ENCODE measurements at regions not wholly inside any gene's neighbourhood (a gene's known extent, or its start where the extent isn't known, plus 50 kb on each side); places are given as distances from the start of the nearest gene placed in this dataset.

- H3K79me2 ChIP-seq (ENCODE audit: low read length): no peaks in the 10 kb centered on the region
- H3K9me2 ChIP-seq (replicated peaks; ENCODE audit: low read length): no peaks in the 10 kb centered on the region
- H3K27me3 ChIP-seq (ENCODE audit: low read length): no peaks in the 10 kb centered on the region
- H4K20me1 ChIP-seq (ENCODE audit: low read length): no peaks in the 10 kb centered on the region
- H3K9me3 ChIP-seq (ENCODE audit: low read length): no peaks in the 10 kb centered on the region
- no peak overlapping the region for H3K9ac ChIP-seq (ENCODE audit: low read length)
- H3K4me2 ChIP-seq (ENCODE audit: low read length): no peak overlapping the region
- H2AFZ ChIP-seq (ENCODE audit: low read length): no peak overlapping the region
- ChIA-PET POLR2A (ENCODE audit: unreplicated experiment) (no interaction called here), CTCF (no interaction called here)
- H3K36me3 ChIP-seq (ENCODE audit: low read depth, low read length): no peaks in the 10 kb centered on the region
- DNase-seq (peak; percentile 36), ATAC-seq (peak; percentile 29; the same call in 1 of the 2 replicates)
- TF ChIP-seq EZH2phosphoT487 (IDR thresholded peaks at IDR 0.05; ENCODE audit: borderline replicate concordance, low read length) (no peak), CTCF (conservative IDR thresholded peaks at IDR 0.05; ENCODE audit: low read depth, low read length) (no peak), EZH2 (IDR thresholded peaks at IDR 0.05; ENCODE audit: low read length, unreplicated experiment) (no peak)
- intact Hi-C loops (cut with micrococcal nuclease): loop anchor here (2.0 kb wide), 1 partner anchor 13 kb away; no protein-coding TSS in a partner anchor
- peaks cover 3% of the 10 kb centered on the region; the same call in 1 of the 2 replicates for H3K4me1 ChIP-seq (ENCODE audit: insufficient read depth, low read length)
- no peaks in the 10 kb centered on the region for H3F3A ChIP-seq (ENCODE audit: low read length, unreplicated experiment)
- BruUV-seq (replicated peaks): TSS peak; percentile 24
- no peak overlapping the region for H3K4me3 ChIP-seq (ENCODE audit: low read length)
- no peak overlapping the region for H3K27ac ChIP-seq (ENCODE audit: low read length)
Observed at GRCh38 chr14:40229676-40230075, 797.4 kb upstream of the FBXO33 start.

GRCh38 chr14:40222996-40223395, 790.8 kb upstream of the FBXO33 start:
- no peaks in the 10 kb centered on the region for H3K9me2 ChIP-seq (replicated peaks; ENCODE audit: low read length)
- no peak overlapping the region for H2AFZ ChIP-seq (ENCODE audit: low read length)
- DNase-seq (no peak), ATAC-seq (no peak)
- H3K27me3 ChIP-seq (ENCODE audit: low read length): no peaks in the 10 kb centered on the region
- H3K79me2 ChIP-seq (ENCODE audit: low read length): no peaks in the 10 kb centered on the region
- no peak overlapping the region for H3K4me3 ChIP-seq (ENCODE audit: low read length)
- H3F3A ChIP-seq (ENCODE audit: low read length, unreplicated experiment): peaks cover 7% of the 10 kb centered on the region
- no TSS peak for BruUV-seq (replicated peaks)
- no peak overlapping the region for H3K27ac ChIP-seq (ENCODE audit: low read length)
- ChIA-PET CTCF (no interaction called here), POLR2A (ENCODE audit: unreplicated experiment) (no interaction called here)
- H3K9me3 ChIP-seq (ENCODE audit: low read length): no peaks in the 10 kb centered on the region
- H3K36me3 ChIP-seq (ENCODE audit: low read depth, low read length): no peaks in the 10 kb centered on the region
- no peak overlapping the region for H3K9ac ChIP-seq (ENCODE audit: low read length)
- H3K4me2 ChIP-seq (ENCODE audit: low read length): no peak overlapping the region
- intact Hi-C loops (cut with micrococcal nuclease): loop anchor here (5.0 kb wide), 1 partner anchor 144 kb away; no protein-coding TSS in a partner anchor
- H3K4me1 ChIP-seq (ENCODE audit: insufficient read depth, low read length): peaks cover 48% of the 10 kb centered on the region
- TF ChIP-seq EZH2 (IDR thresholded peaks at IDR 0.05; ENCODE audit: low read length, unreplicated experiment) (no peak), EZH2phosphoT487 (IDR thresholded peaks at IDR 0.05; ENCODE audit: borderline replicate concordance, low read length) (no peak), CTCF (conservative IDR thresholded peaks at IDR 0.05; ENCODE audit: low read depth, low read length) (no peak)
- no peaks in the 10 kb centered on the region for H4K20me1 ChIP-seq (ENCODE audit: low read length)

GRCh38 chr14:40221428-40221827, 789.2 kb upstream of the FBXO33 start:
- no TSS peak for BruUV-seq (replicated peaks)
- TF ChIP-seq EZH2 (IDR thresholded peaks at IDR 0.05; ENCODE audit: low read length, unreplicated experiment): no peak
- no peak for TF ChIP-seq EZH2phosphoT487 (IDR thresholded peaks at IDR 0.05; ENCODE audit: borderline replicate concordance, low read length)
- no peak for TF ChIP-seq CTCF (conservative IDR thresholded peaks at IDR 0.05; ENCODE audit: low read depth, low read length)
- POLR2A ChIA-PET (ENCODE audit: unreplicated experiment): no interaction called here

More at GRCh38 chr14:40221428-40221827, 789.2 kb upstream of the FBXO33 start:
- Histone ChIP-seq H3K9ac (ENCODE audit: low read length) (peak overlapping the region; percentile 38), H3K4me2 (ENCODE audit: low read length) (peak overlapping the region; percentile 51), H3K4me3 (ENCODE audit: low read length) (peak overlapping the region; percentile 21), H3K9me2 (replicated peaks; ENCODE audit: low read length) (no peaks in the 10 kb centered on the region), H3K27ac (ENCODE audit: low read length) (peak overlapping the region; percentile 79), H3K4me1 (ENCODE audit: insufficient read depth, low read length) (peaks cover 53% of the 10 kb centered on the region), H3K27me3 (ENCODE audit: low read length) (no peaks in the 10 kb centered on the region), H2AFZ (ENCODE audit: low read length) (no peak overlapping the region), H3F3A (ENCODE audit: low read length, unreplicated experiment) (peaks cover 7% of the 10 kb centered on the region), H3K36me3 (ENCODE audit: low read depth, low read length) (no peaks in the 10 kb centered on the region), H3K79me2 (ENCODE audit: low read length) (no peaks in the 10 kb centered on the region), H3K9me3 (ENCODE audit: low read length) (no peaks in the 10 kb centered on the region), H4K20me1 (ENCODE audit: low read length) (no peaks in the 10 kb centered on the region)
- intact Hi-C loops (cut with micrococcal nuclease): loop anchor here (2.0 to 5.0 kb wide), 3 partner anchors 99 to 146 kb away; no protein-coding TSS in a partner anchor
- ATAC-seq (peak; percentile 46), DNase-seq (peak; percentile 95)
- CTCF ChIA-PET: no interaction called here
